Frontal cortex (tissue), 3 donors: ENCODE measurements at regions not wholly inside any gene's neighbourhood (a gene's known extent, or its start where the extent isn't known, plus 50 kb on each side); places are given as distances from the start of the nearest gene placed in this dataset.

ENCODE experiments used
- DNase-seq, 2 donors: peaks; one replicate each; pipeline ENCODE4 v3.0.0; 2012; ENCODE audit warnings: low spot score in 2 of 2
- FAIRE-seq: peaks from 2 replicates; lab custom pipeline; 2012; peaks lifted over from hg19 to GRCh38; lab: Jason Lieb, UNC
- donor health status: control.
- donor health status: control.
- donor health status: control.

DNA sequence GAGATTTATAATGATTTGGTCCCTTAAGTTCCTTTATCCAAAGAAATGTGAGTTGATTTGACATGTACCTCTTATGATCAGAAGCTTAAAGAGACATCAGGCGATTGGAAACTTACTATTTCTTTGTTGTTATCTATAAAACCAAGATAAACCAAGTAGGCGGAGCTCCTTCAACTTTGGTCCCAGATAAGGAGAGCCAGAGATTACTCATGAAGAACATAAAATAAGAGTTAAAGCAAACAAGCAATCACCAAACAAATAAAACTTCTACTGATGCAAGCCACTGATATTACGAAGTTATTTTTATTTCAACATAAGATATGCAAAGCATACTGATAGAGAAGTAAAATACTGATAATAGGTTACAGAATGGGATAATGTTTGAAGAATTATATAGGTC is 141.5 kb upstream of the CDH18 start:
- DNase-seq (no peak), FAIRE-seq (no peak)

DNA sequence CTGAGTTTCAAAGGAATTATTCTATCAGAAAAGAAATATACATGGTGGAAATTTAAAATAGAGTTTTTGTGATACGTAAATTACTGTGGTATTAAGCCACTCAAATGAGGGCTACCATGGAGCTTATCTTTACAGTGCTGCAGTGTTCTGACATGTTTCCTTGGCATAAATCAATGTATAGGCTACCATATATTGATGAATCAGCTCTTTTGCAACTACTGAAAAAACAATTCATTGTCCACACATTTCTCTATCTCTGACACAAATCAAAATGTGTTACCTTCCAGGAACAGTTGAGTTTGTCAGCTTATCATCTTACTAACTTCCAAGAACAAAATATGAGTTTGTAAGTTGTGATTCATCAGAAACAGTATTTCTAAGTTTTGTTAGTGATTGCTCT is 140.3 kb upstream of the CDH18 start:
- FAIRE-seq (no peak), DNase-seq (no peak)

DNA sequence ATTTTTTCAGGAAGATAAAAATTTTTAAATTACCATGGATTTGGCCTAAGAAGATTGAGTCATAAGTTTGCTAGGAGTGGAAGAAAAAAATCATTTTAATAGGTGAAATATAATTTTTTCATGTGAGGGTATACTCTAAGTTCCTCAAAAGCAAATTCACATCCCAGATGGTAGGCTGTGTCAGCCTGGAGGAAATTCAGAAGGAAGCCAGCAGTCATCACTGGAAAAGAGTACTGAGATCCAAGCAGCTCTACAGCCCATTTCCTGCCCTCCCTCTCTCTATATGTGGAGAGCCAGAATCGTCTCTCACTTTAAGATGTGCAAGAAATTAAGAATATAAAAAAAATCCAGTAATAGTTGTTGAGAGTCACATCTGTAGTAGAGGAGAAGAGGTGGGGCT is 126.5 kb upstream of the CDH18 start:
- DNase-seq (no peak), FAIRE-seq (no peak)

- no peak for DNase-seq
- FAIRE-seq, result no peak
Observed at GRCh38 chr5:20113931-20114330, 125.9 kb upstream of the CDH18 start.

- DNase-seq (no peak), FAIRE-seq (no peak)
Observed at GRCh38 chr5:20113031-20113715, 125.2 kb upstream of the CDH18 start.

DNA sequence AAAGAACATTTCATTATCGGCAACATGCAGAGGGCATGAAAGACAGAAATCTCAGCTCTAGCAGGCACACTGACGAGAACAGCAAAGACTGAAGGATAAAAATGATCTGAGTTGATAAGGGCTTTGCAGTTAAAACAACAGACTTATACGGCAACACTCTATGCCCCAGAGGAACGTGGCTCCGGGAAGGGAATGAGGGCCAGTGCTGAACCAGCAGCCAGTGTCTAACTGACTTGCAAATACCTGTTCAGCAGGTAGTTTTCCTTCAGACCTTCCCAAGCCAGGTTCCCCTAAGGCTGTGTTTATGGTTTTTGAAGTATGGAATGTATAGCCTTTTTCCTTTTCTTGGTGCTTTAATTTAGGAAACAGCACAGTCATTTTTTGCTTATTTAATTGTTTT is 121.3 kb upstream of the CDH18 start:
- DNase-seq (no peak), FAIRE-seq (no peak)

GRCh38 chr5:20105915-20106314 is 117.9 kb upstream of the CDH18 start:
- no peak for DNase-seq
- FAIRE-seq, result no peak

DNA sequence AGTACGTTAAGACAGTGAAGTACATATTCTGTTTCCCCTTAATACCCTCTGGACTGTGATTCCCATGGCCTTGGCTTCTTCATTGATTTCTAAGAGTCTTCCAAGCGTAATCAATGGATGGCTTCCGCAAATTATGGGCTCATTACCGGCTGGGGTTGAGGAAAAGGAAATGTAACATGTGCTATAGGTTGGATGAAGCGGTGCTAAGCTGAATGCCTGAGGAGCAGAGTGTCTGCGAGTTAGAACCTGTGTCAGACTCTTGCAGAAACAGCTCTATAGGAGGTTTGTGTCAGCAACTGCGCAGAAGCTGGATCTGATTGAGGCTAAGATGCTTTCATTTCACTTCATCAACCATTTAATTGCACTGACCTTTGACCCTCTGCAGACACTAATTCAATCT is 114.3 kb upstream of the CDH18 start:
- DNase-seq, result no peak
- no peak for FAIRE-seq

- no peak for DNase-seq
- no peak for FAIRE-seq
Observed at GRCh38 chr5:20098694-20099093, 110.7 kb upstream of the CDH18 start.

GRCh38 chr5:20088361-20088760 is 100.4 kb upstream of the CDH18 start:
- FAIRE-seq, result no peak
- DNase-seq, result no peak

- FAIRE-seq, result no peak
Observed at GRCh38 chr5:20087299-20087698, 99.3 kb upstream of the CDH18 start.

DNA sequence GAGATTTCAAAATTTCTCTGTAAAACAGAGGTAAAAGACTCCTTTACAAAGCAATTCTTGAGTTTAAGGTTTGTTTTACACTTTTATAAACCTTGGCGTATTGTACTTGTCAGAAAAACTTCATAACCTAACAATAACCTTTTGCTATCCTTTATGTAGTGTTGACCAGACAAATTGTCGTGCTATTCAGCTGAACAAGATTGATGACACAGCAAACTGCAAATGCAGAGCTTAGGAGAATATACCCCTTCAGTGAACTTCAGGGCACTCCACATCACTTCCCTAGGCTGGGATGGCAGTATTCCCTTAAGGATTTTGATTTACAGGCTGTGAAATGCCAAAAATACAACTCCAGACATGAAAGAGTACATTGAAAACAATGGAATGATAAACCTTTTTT is 89.2 kb upstream of the CDH18 start:
- FAIRE-seq (no peak), DNase-seq (no peak)

More at GRCh38 chr5:20087299-20087698, 99.3 kb upstream of the CDH18 start:
- DNase-seq, result no peak

DNA sequence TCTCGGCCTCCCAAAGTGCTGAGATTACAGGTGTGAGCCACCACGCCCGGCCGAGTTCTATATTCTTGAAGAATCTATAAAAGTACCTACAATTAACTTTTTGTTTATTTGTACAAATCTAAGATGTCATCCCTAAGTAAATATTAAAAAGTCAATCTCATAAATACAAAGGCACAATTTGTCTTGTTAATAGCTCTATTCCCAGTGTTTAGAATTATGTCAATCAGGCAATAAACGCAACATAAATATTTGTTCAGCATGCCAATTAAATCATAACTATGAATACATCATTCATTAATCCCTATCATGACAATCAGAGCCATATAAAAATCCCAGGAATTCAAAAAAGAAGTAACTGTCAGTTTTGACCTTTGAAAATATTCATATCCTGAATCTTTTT is 68.9 kb upstream of the CDH18 start:
- DNase-seq (no peak), FAIRE-seq (no peak)

- no peak for FAIRE-seq
- no peak for DNase-seq
Observed at GRCh38 chr5:20055301-20055700, 67.3 kb upstream of the CDH18 start.

DNA sequence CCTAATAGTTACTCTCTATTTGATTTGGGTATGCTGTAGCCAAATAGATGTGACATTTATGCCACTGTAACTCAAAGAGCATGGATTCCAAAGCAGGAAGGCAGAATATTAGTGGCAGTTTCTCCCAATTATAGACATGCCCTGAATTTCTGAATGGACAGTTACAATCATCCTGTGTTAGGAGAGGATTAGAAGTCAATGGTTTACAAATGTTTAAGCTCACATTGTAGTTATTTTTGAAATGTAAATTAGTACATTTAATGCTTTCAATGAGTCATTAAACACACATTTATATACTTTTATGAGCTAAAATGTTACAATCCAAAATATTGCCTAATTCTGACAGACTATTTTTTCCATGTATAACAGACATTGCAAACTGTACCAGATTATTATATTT is 62.3 kb upstream of the CDH18 start:
- DNase-seq, result no peak
- no peak for FAIRE-seq

DNA sequence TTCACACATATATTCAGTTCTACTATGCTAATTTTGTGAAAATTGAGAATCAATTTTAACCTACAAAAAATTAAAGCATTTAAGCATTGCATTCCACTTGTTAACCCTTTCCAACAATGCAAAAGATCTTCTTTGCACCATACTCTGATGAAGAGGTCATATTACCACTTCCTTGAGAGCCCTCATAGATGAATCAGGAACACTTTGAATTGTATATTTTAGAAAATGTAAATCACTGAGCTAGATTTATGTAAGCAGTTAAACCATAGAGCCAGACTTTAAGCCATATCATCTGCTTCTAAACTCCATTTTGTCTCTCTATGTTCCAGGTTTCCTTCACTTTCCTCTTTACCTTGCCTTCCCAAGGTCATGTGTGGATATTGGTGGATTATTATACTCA is 56.5 kb upstream of the CDH18 start:
- FAIRE-seq, result no peak
- no peak for DNase-seq

- no peak for DNase-seq
- no peak for FAIRE-seq
Observed at GRCh38 chr5:20041326-20042274, 53.6 kb upstream of the CDH18 start.

DNA sequence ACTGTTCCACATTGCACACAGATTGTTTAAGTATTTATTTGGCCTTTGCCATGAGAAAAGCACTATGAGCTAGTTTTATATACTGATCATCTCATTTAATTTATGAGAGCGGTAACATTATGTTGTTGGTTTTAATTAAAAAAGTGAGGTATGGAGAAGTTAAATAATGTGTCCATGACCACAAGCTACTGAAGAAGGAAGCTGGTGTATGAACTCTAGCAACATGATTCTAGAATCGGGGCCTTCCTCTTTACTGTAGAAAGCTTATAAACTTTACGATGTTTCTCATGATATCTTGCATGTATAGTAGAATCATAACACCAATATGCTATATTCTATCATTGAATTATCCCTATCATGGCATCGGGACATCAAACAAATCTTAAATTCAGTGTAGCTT is 52.9 kb upstream of the CDH18 start:
- FAIRE-seq (no peak), DNase-seq (no peak)
